Body of pancreas (tissue), 4 donors: ENCODE measurements at regions not wholly inside any gene's neighbourhood (a gene's known extent, or its start where the extent isn't known, plus 50 kb on each side); places are given as distances from the start of the nearest gene placed in this dataset.

Experiments used
- ATAC-seq: fragments of 150-250 bp; one replicate; pipeline ENCODE4 v1.9.1; 2016
- DNase-seq, 4 donors: peaks; one replicate each; pipeline ENCODE4 v3.0.0-alpha.2; 2019
- H3K27ac ChIP-seq, 4 donors: fragments of 200-600 bp; sonication (generic); 1 replicate in 3 of 4; 2 replicates in 1 of 4; pipeline versions ENCODE4 v1.5.1 to v1.6.1; 2016 to 2019; ENCODE audit warnings: mild to moderate bottlenecking in 1 of 4, mixed read lengths in 1 of 4, moderate library complexity in 1 of 4
- H3K27me3 ChIP-seq, 2 donors: fragments of 200-600 bp; sonication (generic); one replicate each; pipeline ENCODE4 v1.6.0; 2016; ENCODE audit warnings: mild to moderate bottlenecking in 1 of 2
- H3K36me3 ChIP-seq, 2 donors: fragments of 200-600 bp; sonication (generic); replicated peaks in 1 of 2; 2 replicates each; pipeline ENCODE4 v1.5.1; 2016; ENCODE audit warnings: low read depth in 2 of 2; ENCODE audit not compliant: insufficient read depth in 1 of 2
- H3K4me1 ChIP-seq: fragments of 200-600 bp; sonication (generic); one replicate; pipeline ENCODE4 v1.6.0; 2016
- H3K4me3 ChIP-seq, 2 donors: fragments of 200-600 bp; sonication (generic); 1 replicate in 1 of 2; 2 replicates in 1 of 2; pipeline ENCODE4 v1.5.1; 2016 to 2019
- H3K9me3 ChIP-seq, 3 donors: fragments of 200-600 bp; sonication (generic); 1 replicate in 2 of 3; 2 replicates in 1 of 3; pipeline ENCODE4 v1.5.1; 2016
- POLR2A ChIP-seq, 3 donors: fragments of 450-650 bp; IDR thresholded peaks; one replicate each; pipeline ENCODE4 v1.6.1; 2016; ENCODE audit warnings: antibody characterized with exemption in 3 of 3, mild to moderate bottlenecking in 2 of 3
- WGBS, 2 donors: methylation state at CpG; one replicate each; pipeline ENCODE4 v1.1.5; 2017; 5-methylcytosine and 5-hydroxymethylcytosine counted together
- intact Hi-C: fragments of 100-400 bp; cut with DNase I; formaldehyde crosslinking; loops from one replicate; pipeline ENCODE4 v1.15.1; 2023
- TF ChIP-seq, protein P1 (sequence below), 7 experiments: fragments of 450-650 bp in 4 of 7; fragments of 200-600 bp in 3 of 7; sonication (generic) in 3 of 7; IDR thresholded peaks; one replicate each; pipeline ENCODE4 v1.5.1; 2016 to 2019; ENCODE audit warnings: antibody characterized with exemption in 7 of 7

- 40 to 43% methylated on average over 5 of the region's 5 CpGs for WGBS, 2 donors
- Histone ChIP-seq H3K27ac (no peak overlapping the region), H3K4me3 (no peak overlapping the region), H3K4me1 (no peaks in the 10 kb centered on the region), H3K27me3 (no peaks in the 10 kb centered on the region), H3K9me3 (no peaks in the 10 kb centered on the region), H3K36me3 (no peaks in the 10 kb centered on the region)
- TF ChIP-seq, protein P1, sequence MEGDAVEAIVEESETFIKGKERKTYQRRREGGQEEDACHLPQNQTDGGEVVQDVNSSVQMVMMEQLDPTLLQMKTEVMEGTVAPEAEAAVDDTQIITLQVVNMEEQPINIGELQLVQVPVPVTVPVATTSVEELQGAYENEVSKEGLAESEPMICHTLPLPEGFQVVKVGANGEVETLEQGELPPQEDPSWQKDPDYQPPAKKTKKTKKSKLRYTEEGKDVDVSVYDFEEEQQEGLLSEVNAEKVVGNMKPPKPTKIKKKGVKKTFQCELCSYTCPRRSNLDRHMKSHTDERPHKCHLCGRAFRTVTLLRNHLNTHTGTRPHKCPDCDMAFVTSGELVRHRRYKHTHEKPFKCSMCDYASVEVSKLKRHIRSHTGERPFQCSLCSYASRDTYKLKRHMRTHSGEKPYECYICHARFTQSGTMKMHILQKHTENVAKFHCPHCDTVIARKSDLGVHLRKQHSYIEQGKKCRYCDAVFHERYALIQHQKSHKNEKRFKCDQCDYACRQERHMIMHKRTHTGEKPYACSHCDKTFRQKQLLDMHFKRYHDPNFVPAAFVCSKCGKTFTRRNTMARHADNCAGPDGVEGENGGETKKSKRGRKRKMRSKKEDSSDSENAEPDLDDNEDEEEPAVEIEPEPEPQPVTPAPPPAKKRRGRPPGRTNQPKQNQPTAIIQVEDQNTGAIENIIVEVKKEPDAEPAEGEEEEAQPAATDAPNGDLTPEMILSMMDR (IDR thresholded peaks at IDR 0.05): no peak
- no peak for TF ChIP-seq POLR2A (IDR thresholded peaks at IDR 0.05)
- DNase-seq (no peak), ATAC-seq (no peak)
- intact Hi-C loops: no loop called here
Measured at GRCh38 chr20:6200092-6200491, 77.3 kb upstream of the FERMT1 start.

DNA sequence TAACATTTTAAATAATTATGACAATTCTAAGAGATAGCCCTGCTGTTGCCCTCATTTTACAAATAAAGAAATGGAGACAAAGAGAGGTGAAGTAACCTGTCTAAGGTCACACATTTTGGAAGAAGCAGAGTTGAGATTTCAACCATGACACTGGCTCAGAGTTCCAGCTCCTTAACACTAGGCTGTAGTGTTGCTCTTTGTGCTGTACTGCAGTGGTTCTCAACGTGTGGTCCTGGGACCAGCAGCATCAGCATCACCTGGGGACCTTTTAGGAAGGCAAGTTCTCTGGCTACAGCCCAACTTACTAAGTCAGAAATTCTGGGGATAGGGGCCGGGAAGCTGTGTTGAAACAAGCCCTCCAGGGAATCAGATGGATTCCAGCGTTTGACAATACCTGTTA, 62.4 kb upstream of the FERMT1 start:
- DNase-seq (no peak), ATAC-seq (no peak)
- no peaks in the 10 kb centered on the region for H3K36me3 ChIP-seq
- no peaks in the 10 kb centered on the region for H3K4me1 ChIP-seq
- no peaks in the 10 kb centered on the region for H3K9me3 ChIP-seq
- H3K27ac ChIP-seq: no peak overlapping the region
- intact Hi-C loops: no loop called here
- 31 to 46% methylated on average over 3 of the region's 3 CpGs for WGBS, 2 donors
- TF ChIP-seq, protein P1 (IDR thresholded peaks at IDR 0.05): no peak
- TF ChIP-seq POLR2A (IDR thresholded peaks at IDR 0.05): no peak
- H3K27me3 ChIP-seq: no peaks in the 10 kb centered on the region
- no peak overlapping the region for H3K4me3 ChIP-seq

GRCh38 chr20:6184086-6184485, 61.3 kb upstream of the FERMT1 start:
- intact Hi-C loops: no loop called here
- Histone ChIP-seq H3K4me1 (no peaks in the 10 kb centered on the region), H3K27me3 (no peaks in the 10 kb centered on the region), H3K9me3 (no peaks in the 10 kb centered on the region), H3K4me3 (no peak overlapping the region), H3K36me3 (no peaks in the 10 kb centered on the region), H3K27ac (no peak overlapping the region)
- ATAC-seq: no peak
- no peak for DNase-seq
- 53 to 55% methylated on average over 2 to 6 of the region's 6 CpGs for WGBS, 2 donors
- no peak for TF ChIP-seq POLR2A (IDR thresholded peaks at IDR 0.05)
- TF ChIP-seq, protein P1 (IDR thresholded peaks at IDR 0.05): no peak

DNA sequence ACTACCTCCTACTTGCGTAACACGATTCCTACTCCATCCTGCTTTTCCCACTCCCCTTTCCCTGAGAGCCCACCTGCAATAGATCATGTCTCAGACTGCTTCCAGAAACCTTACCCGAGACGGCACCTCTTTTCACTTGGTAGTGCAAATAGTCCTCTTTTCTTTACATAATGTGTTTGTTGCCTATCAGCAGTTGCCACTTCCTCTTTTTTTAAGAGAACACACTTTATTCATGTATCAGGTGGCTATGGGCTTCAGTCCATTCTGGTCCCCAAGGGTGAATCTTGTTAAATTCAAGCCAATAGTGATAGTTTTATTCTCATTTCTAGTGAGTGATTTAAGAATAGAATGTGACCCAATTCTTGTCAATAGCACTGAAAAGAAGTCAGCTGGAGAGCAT, 57.7 kb upstream of the FERMT1 start:
- Histone ChIP-seq H3K27me3 (no peaks in the 10 kb centered on the region), H3K9me3 (no peaks in the 10 kb centered on the region), H3K4me3 (no peak overlapping the region), H3K27ac (no peak overlapping the region), H3K4me1 (no peaks in the 10 kb centered on the region), H3K36me3 (no peaks in the 10 kb centered on the region)
- ATAC-seq: no peak
- no peak for DNase-seq
- TF ChIP-seq POLR2A (IDR thresholded peaks at IDR 0.05): no peak
- TF ChIP-seq, protein P1 (IDR thresholded peaks at IDR 0.05): no peak
- intact Hi-C loops: no loop called here
- 52% methylated on average over 4 of the region's 4 CpGs for WGBS, 2 donors

DNA sequence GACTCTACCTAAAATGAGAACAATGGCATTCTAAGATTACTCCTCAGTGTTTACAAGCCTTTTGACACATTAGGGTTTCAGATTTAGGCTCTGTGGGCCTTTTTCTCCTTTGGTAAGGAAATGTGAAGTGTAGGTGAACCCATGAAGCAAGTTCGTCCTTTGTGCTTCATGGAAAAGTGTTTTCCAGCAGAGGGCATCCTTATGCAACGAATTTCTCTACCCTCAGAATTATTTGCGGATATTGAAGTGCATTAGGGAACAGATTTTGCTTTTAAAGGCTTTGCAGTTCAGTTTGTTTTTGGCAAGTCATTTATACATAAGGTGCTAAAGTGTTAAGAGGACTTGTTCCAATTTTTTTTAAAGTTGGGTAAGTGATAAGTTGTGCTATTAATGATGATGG, 55.7 kb upstream of the FERMT1 start:
- 7 to 8% methylated on average over 3 of the region's 3 CpGs for WGBS, 2 donors
- no peak for DNase-seq
- H3K36me3 ChIP-seq: no peaks in the 10 kb centered on the region
- intact Hi-C loops: no loop called here
- no peaks in the 10 kb centered on the region for H3K9me3 ChIP-seq
- H3K27ac ChIP-seq: no peak overlapping the region
- no peak for TF ChIP-seq POLR2A (IDR thresholded peaks at IDR 0.05)
- TF ChIP-seq, protein P1 (IDR thresholded peaks at IDR 0.05): peak in 5 of 7 experiments; percentile 10 to 45 (median 28)
- no peak overlapping the region for H3K4me3 ChIP-seq
- ATAC-seq: no peak
- H3K4me1 ChIP-seq: no peaks in the 10 kb centered on the region
- no peaks in the 10 kb centered on the region for H3K27me3 ChIP-seq
